Gastrocnemius medialis (tissue), 4 donors: ENCODE measurements at regions not wholly inside any gene's neighbourhood (a gene's known extent, or its start where the extent isn't known, plus 50 kb on each side); places are given as distances from the start of the nearest gene placed in this dataset.

Experiments
- CTCF ChIP-seq, 5 experiments: fragments of 450-650 bp in 3 of 5; fragments of 200-600 bp in 2 of 5; sonication (generic) in 2 of 5; IDR thresholded peaks in 4 of 5; conservative IDR thresholded peaks in 1 of 5; 1 replicate in 4 of 5; 2 replicates in 1 of 5; pipeline ENCODE4 v1.5.1; 2016 to 2019; ENCODE audit warnings: antibody characterized with exemption in 5 of 5, mild to moderate bottlenecking in 3 of 5, moderate library complexity in 3 of 5
- POLR2A ChIP-seq, 2 donors: fragments of 450-650 bp; IDR thresholded peaks; one replicate each; pipeline ENCODE4 v1.6.1; 2017; ENCODE audit warnings: antibody characterized with exemption in 2 of 2, mild to moderate bottlenecking in 2 of 2, moderate library complexity in 2 of 2

- TF ChIP-seq CTCF (IDR thresholded peaks at IDR 0.05 in 4 of 5, conservative IDR thresholded peaks at IDR 0.05 in 1 of 5) (no peak), POLR2A (IDR thresholded peaks at IDR 0.05) (no peak)
Measured at GRCh38 chr2:12348216-12348615, 368.5 kb upstream of the TRIB2 start.
